ENCODE measurements at regions not wholly inside any gene's neighbourhood (a gene's known extent, or its start where the extent isn't known, plus 50 kb on each side); places are given as distances from the start of the nearest gene placed in this dataset.
"Not testable (repeated sequence)": the region's sequence is repeated elsewhere in the genome, so short reads cannot be mapped to it uniquely, and the experiment has no call there.

- no peak overlapping the region for H3K4me3 ChIP-seq (ENCODE audit: low read depth, low read length)
- DNase-seq (ENCODE audit: low read depth): no peak
Observed at GRCh38 chr4:23153076-23153475, 460.3 kb downstream of the GBA3 start.

DNA sequence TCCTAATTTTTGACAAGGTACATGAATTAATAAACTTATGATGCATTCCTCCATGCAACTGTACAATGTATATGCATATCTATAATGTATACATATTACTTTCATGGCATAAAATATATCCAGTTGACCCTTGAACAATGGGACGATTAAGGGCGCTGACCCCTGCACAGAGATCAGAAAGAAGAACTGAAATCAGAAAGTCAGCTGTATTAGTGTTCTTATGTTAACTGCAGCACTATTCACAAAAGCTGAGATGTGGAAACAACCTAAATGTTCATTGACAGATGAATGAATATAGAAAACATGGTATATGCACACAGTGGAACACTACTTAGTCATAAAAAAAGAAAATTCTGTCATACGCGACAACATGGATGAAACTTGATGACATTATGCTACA, 457.1 kb downstream of the GBA3 start:
- no peak for DNase-seq (ENCODE audit: low read depth)
- no peak overlapping the region for H3K4me3 ChIP-seq (ENCODE audit: low read depth, low read length)

DNA sequence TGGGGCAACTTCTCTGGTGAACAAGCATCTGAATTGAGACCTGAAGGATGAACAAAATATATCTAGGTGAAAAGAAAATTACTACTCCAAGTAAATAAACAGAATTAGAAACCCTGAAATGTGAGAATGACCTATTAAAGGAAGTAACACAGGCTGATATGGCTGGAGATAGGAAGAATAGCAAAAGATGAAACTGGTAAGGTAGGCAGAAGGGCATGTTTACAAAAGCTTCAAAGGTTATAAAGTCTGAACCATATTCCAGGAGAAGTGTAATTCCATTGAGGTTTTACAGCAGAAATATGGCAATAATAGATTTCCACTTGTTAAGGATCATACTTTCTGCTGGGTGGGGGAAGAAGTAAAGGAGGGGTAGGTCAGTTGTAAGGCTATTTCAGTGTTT, 452.0 kb downstream of the GBA3 start:
- no peak for DNase-seq (ENCODE audit: low read depth)
- H3K4me3 ChIP-seq (ENCODE audit: low read depth, low read length): no peak overlapping the region

GRCh38 chr4:23135792-23136645, 443.3 kb downstream of the GBA3 start:
- DNase-seq (ENCODE audit: low read depth): no peak
- H3K4me3 ChIP-seq (ENCODE audit: low read depth, low read length): no peak overlapping the region

- no peak overlapping the region for H3K4me3 ChIP-seq (ENCODE audit: low read depth, low read length)
- DNase-seq (ENCODE audit: low read depth): no peak
Observed at GRCh38 chr4:23134331-23134730, 441.6 kb downstream of the GBA3 start.

DNA sequence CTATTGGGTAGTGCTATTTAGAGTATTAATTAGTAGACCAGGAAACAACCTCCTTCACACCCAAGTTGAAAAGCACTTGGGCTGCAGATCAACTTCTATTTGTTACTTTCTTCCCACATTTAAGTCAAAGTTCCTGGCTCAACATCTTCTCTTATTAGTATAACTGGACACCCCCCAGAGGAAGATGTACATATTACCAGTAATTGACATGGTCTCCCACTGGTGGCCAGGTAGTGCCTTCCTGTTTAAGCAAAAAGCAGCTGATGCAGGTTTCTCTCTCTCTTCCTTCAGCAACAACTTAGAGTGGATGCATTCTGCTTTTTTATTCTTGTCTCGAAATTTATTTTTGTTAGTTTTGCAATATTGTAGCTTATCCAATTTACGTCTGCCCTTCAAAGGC, 438.1 kb downstream of the GBA3 start:
- no peak overlapping the region for H3K4me3 ChIP-seq (ENCODE audit: low read depth, low read length)
- no peak for DNase-seq (ENCODE audit: low read depth)

DNA sequence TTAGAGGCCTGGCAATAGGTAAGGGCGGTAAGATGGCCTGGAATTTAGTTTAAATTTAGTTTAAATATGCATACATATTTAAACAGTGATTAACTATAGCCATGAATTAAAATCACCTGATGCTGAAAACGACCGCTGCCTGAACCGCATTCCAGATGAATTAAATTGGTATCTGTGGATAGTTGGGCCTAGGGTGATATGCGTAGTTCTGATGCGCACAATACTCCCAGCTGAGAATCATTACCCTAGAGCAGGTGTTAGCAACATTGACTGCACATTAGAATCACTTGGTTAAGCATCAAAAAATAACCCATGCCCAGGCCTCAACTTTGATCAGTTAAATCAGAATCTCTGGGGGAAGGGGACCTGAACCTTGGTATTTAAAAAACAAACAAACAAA, 432.4 kb downstream of the GBA3 start:
- no peak overlapping the region for H3K4me3 ChIP-seq (ENCODE audit: low read depth, low read length)
- DNase-seq (ENCODE audit: low read depth): no peak

DNA sequence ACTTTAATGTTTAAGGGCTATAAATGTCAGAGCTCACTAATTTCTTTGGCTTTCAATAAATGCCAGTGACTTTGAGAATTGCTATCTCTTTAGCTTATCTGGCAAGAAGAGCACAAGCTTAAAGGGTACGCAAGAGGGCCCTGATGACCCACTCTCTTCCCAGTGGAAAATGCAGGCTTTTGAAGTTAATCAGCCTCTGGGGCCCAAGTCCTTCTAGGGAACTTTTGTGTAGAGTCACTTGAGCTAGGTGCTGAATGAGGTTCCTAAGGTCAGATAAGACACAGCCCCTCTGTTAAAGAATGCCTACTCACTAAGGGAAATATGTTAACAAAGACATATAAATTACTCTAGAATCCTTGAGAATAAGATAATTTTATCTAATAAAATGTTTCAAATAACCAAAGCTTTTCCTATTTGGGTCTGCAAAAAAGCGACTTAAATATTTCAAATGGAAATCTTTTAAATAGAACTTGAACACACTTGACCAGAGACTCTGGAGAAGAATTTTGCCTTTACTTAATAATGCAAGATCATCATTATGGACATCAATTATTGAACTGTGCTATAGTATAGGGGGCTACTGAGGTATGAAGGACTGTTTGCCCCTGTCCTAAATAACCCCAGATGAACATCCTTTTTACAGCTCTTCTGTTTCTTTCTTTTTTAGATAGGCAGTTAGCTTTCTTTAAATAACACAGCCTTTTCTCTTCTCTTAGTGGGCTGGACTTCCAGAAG, 430.1 kb downstream of the GBA3 start:
- H3K4me3 ChIP-seq (ENCODE audit: low read depth, low read length): no peak overlapping the region
- DNase-seq (ENCODE audit: low read depth): no peak

DNA sequence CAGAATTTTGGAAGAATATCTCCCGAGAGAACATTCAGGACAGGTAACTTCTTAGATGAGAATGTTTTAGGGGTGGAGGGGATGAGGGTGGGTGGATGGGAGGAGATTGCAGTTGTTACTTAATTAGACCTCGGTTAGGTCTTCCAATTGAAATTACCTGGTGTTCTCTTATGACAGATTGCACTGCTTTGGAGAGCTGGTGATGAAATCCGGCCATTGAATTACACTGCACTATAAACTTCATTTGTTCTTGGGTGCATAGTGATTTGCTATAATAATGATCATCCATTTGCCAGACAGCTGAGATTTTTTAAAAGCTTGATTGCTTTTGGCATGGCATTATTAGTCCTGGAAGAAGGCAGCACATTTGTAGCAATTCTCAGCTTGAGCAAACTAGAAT, 427.6 kb downstream of the GBA3 start:
- H3K4me3 ChIP-seq (ENCODE audit: low read depth, low read length): no peak overlapping the region
- no peak for DNase-seq (ENCODE audit: low read depth)

DNA sequence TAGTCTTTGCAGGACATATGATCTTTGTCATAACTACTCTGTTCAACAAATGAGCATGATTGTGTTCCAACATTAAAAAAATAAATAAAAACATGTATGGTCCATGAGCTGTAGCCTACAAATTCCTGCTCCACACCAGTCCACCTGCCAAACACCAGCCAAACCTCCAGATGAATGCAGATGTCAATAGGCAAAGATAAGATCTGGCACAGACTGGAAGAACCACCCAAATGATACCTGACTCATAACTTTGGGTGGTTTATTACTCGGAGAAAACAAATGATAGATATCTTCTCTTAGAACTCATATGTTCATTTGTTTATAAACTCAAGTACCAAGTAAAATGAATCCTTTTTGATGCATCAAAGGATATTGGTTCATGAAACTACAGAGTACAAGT, 425.1 kb downstream of the GBA3 start:
- H3K4me3 ChIP-seq (ENCODE audit: low read depth, low read length): no peak overlapping the region
- no peak for DNase-seq (ENCODE audit: low read depth)

DNA sequence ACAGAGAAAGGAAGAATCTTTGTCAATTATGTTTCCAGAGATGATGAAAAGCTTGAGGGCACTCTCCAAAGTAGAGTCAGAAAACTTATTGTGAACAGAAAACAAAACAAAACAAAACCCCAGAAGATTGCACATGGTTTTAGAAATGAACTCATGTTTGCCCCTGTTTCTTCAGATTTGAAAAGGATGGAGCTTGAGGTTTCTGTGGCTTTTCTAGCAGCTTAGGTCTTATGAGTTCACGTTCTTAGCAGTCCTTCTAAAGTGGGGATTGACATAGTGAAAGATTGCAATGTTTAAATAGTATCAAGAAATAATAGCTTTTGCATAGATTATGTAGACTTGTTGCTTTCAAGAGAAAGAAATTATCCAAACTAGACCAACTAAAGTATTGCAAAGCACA, 421.8 kb downstream of the GBA3 start:
- H3K4me3 ChIP-seq (ENCODE audit: low read depth, low read length): no peak overlapping the region
- no peak for DNase-seq (ENCODE audit: low read depth)

- no peak for DNase-seq (ENCODE audit: low read depth)
Observed at GRCh38 chr4:23113104-23113503, 420.4 kb downstream of the GBA3 start.

GRCh38 chr4:23106516-23106915, 413.8 kb downstream of the GBA3 start:
- no peak for DNase-seq (ENCODE audit: low read depth)
- H3K4me3 ChIP-seq (ENCODE audit: low read depth, low read length): no peak overlapping the region

More at GRCh38 chr4:23113104-23113503, 420.4 kb downstream of the GBA3 start:
- H3K4me3 ChIP-seq (ENCODE audit: low read depth, low read length): no peak overlapping the region

- no peak overlapping the region for H3K4me3 ChIP-seq (ENCODE audit: low read depth, low read length)
- DNase-seq (ENCODE audit: low read depth): no peak
Observed at GRCh38 chr4:23105759-23106370, 413.1 kb downstream of the GBA3 start.

DNA sequence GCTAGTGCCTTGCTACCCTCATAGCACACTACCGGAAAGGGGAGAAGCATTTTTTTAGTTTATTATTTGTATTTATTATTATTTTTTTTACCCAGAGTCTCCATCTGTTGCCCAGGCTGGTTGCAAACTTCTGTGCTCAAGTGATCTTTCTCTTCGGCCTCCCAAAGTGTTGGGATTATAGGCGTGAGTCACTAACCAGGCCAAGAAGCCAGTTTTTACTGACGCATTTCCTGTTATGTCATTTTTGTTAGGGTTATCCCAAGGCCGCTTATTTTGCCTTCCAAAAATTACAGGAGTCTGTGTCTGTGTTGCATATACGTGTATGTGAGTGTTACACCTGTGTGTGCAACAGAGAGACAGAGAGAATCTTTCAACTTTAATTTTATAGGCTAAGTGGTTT, 404.5 kb downstream of the GBA3 start:
- H3K4me3 ChIP-seq (ENCODE audit: low read depth, low read length): no peak overlapping the region
- peak; percentile 10 for DNase-seq (ENCODE audit: low read depth)

GRCh38 chr4:23091711-23092110, 399.0 kb downstream of the GBA3 start:
- DNase-seq (ENCODE audit: low read depth): no peak
- no peak overlapping the region for H3K4me3 ChIP-seq (ENCODE audit: low read depth, low read length)

- no peak for DNase-seq (ENCODE audit: low read depth)
- H3K4me3 ChIP-seq (ENCODE audit: low read depth, low read length): no peak overlapping the region
Observed at GRCh38 chr4:23085249-23085568, 392.5 kb downstream of the GBA3 start.

DNA sequence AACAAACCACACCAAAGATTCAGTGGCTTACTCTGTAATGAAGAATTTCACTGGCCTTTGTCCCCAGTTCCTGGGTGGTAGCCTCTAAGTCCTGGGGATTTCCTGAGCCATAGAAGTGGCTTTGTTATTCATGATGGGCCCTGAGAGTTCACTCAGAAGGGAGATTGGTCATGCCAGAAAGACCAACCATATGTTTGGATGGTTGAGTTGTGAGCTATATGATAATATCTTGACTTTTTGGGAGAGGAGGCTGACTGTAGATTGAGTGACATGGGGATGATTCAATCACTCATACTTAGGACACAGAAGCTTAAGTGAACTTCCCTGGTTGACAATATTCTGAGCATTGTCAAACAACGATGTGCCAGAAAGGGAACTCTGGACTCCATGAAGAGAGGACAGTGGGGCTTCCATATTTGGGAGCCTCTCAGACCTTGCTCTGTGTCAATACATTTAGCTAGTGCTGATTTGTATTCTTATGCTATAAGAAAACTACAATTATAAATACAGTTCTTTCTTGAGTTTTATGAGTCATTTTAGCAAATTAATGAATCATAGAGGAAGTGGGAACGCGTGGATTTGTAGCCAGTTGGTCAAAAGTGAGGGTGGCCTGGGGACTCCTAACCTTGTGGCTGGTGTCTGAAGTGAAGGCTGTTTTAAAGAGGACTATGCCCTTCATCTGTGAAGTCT, 392.0 kb downstream of the GBA3 start:
- no peak overlapping the region for H3K4me3 ChIP-seq (ENCODE audit: low read depth, low read length)
- no peak for DNase-seq (ENCODE audit: low read depth)

DNA sequence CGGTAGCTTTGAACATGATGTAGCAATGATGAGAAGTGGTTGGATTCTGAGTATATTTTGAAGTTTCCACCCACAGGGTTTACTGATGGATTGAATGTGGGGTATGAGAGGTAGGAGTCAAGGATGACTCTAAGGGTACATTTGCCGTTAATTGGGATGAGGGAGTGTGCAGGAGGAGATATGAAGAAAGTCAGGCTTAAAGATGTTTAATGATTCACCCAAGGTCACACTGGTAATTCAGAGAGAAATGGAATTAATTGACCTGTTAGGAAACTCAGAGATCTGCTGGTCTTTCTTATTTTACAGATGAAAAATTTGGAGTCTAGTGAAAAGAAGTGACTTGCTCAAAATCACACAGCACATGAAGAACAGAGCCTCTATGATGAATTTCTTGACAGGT, 390.7 kb downstream of the GBA3 start:
- no peak overlapping the region for H3K4me3 ChIP-seq (ENCODE audit: low read depth, low read length)
- DNase-seq (ENCODE audit: low read depth): no peak

GRCh38 chr4:23080171-23080570, 387.4 kb downstream of the GBA3 start:
- DNase-seq (ENCODE audit: low read depth); H3K4me3 ChIP-seq (ENCODE audit: low read depth, low read length): not testable (repeated sequence)

Measured in skeletal muscle cell (primary cell).